ENCODE measurements at regions not wholly inside any gene's neighbourhood (a gene's known extent, or its start where the extent isn't known, plus 50 kb on each side); places are given as distances from the start of the nearest gene placed in this dataset.

- no peak for TF ChIP-seq CTCF (IDR thresholded peaks at IDR 0.05)
- TF ChIP-seq POLR2AphosphoS5 (IDR thresholded peaks at IDR 0.05): no peak
- no peak for TF ChIP-seq EP300 (IDR thresholded peaks at IDR 0.05)
- TF ChIP-seq POLR2A (IDR thresholded peaks at IDR 0.05): no peak
Measured at GRCh38 chr21:40938611-40939010, 91.7 kb upstream of the DSCAM start.
